ENCODE measurements at regions not wholly inside any gene's neighbourhood (a gene's known extent, or its start where the extent isn't known, plus 50 kb on each side); places are given as distances from the start of the nearest gene placed in this dataset.

DNA sequence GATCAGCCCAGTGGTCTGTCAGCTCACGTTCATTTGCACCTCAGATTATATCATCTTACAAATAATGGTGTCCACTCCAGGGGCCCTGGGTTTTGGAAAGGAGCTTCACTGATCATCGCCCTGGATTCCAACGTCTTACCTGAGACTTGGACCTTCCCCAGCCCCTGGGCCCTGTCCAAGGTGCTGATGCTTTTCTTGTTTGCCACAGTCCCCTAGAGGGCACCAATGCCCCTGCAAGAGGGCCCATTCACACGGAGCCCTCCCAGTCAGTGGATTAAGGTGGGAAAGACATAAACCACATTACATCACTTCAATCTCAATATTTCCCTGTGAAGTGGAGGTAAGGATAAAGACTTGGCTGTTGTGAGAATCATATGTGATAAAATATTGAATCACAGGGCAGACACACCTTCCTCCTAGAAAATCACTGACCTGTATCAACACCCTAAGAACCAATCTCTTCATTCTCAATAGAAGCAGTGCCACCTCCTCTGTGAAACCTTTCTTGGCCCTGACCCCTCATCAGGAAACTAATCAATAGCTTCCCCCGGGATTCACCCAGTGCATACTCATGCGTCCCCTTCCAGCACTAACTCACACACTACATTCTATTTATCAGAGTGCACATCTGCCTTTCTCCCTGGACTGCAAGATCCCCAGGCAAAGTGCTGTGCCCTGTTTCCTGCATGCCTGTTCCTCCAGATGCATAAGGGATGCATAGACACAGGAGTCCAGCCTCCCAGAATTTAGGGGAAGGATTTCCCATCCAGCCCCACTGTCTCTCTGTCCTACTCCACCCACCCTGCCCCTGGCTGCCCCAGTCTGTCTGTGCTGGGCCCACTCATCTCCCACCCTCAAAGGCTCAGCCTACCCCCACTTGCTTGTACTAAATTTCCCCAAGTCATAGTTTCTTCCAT is 167.0 kb downstream of the BUD13 start (continued):
- TF ChIP-seq NFATC3 (CRISPR knock-in tag; IDR thresholded peaks at IDR 0.05) = no peak
- peak; percentile 98 for TF ChIP-seq WIZ (CRISPR knock-in tag; IDR thresholded peaks at IDR 0.05)
- 0 out of 2 replicates have a peak, but pooled peaks have one; percentile 76 for TF ChIP-seq PRDM4 (CRISPR knock-in tag; IDR thresholded peaks at IDR 0.05; ENCODE audit: borderline replicate concordance)
- no peak for TF ChIP-seq ZNF20 (CRISPR knock-in tag; IDR thresholded peaks at IDR 0.05)
- TF ChIP-seq ZNF326 (CRISPR knock-in tag; IDR thresholded peaks at IDR 0.05; ENCODE audit: borderline replicate concordance) = no peak
- 0 out of 2 replicates have a peak, but pooled peaks have one; percentile 47 for TF ChIP-seq BCL3 (CRISPR knock-in tag; IDR thresholded peaks at IDR 0.05)
- TF ChIP-seq ZNF879 (CRISPR knock-in tag; IDR thresholded peaks at IDR 0.05) = 0 out of 2 replicates have a peak, but pooled peaks have one; percentile 40
- TF ChIP-seq ZBTB4 (CRISPR knock-in tag; IDR thresholded peaks at IDR 0.05; ENCODE audit: borderline replicate concordance) = no peak
- TF ChIP-seq, protein P1, sequence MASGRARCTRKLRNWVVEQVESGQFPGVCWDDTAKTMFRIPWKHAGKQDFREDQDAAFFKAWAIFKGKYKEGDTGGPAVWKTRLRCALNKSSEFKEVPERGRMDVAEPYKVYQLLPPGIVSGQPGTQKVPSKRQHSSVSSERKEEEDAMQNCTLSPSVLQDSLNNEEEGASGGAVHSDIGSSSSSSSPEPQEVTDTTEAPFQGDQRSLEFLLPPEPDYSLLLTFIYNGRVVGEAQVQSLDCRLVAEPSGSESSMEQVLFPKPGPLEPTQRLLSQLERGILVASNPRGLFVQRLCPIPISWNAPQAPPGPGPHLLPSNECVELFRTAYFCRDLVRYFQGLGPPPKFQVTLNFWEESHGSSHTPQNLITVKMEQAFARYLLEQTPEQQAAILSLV (CRISPR knock-in tag; IDR thresholded peaks at IDR 0.05; ENCODE audit: borderline replicate concordance) = no peak
- TF ChIP-seq ISX (CRISPR knock-in tag; conservative IDR thresholded peaks at IDR 0.05) = peak; percentile 90; the same call in 1 of the 2 replicates
- 0 out of 2 replicates have a peak, but pooled peaks have one; percentile 17 for TF ChIP-seq PHF8 (CRISPR knock-in tag; IDR thresholded peaks at IDR 0.05)
- TF ChIP-seq SATB2 (CRISPR knock-in tag; IDR thresholded peaks at IDR 0.05) = peak; percentile 89
- 0 out of 2 replicates have a peak, but pooled peaks have one; percentile 50 for TF ChIP-seq ZNF720 (CRISPR knock-in tag; IDR thresholded peaks at IDR 0.05)
- no peak for TF ChIP-seq MLLT10 (CRISPR knock-in tag; IDR thresholded peaks at IDR 0.05)
- TF ChIP-seq MTA3 (CRISPR knock-in tag; IDR thresholded peaks at IDR 0.05) = no peak
- TF ChIP-seq FOXA1 (IDR thresholded peaks at IDR 0.05) = no peak
- TF ChIP-seq FOXA1 (CRISPR knock-in tag; IDR thresholded peaks at IDR 0.05) = no peak
- TF ChIP-seq ZNF607 (CRISPR knock-in tag; IDR thresholded peaks at IDR 0.05; ENCODE audit: borderline replicate concordance) = peak; percentile 70; the same call in 1 of the 2 replicates
- peak; percentile 35; the same call in 1 of the 2 replicates for TF ChIP-seq TFDP1 (CRISPR knock-in tag; IDR thresholded peaks at IDR 0.05; ENCODE audit: borderline replicate concordance)
- TF ChIP-seq JUND (CRISPR knock-in tag; IDR thresholded peaks at IDR 0.05) = no peak

Measured in HepG2 (cell line).